ENCODE measurements at regions not wholly inside any gene's neighbourhood (a gene's known extent, or its start where the extent isn't known, plus 50 kb on each side); places are given as distances from the start of the nearest gene placed in this dataset.

DNA sequence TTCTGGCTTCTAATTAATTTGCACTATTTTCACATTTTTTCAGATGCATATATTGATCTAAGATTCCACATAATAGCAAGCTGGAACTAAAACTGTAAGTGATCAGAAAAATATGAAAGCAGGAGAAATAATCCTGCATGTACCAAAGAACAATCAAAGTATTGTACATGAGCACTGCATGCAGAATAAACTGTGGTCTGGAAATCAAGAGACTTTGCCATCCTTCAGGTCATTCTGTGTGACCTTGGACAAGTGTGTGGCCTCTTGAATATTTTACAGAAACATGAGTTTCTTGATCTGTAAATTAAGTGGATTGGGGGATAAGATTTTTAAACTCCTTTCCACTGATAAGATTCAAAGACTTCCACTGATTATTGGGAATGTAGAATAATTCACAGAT lies 99.2 kb upstream of the GNAQ start:
- Histone ChIP-seq H3K27ac (ENCODE audit: control insufficient read depth, insufficient read depth) (no peak overlapping the region), H3K4me2 (ENCODE audit: control insufficient read depth, insufficient read depth) (no peak overlapping the region), H3K27me3 (replicated peaks in 1 of 2; ENCODE audit: control insufficient read depth in 2 of 2, insufficient read depth in 2 of 2, low read length in 1 of 2) (no peaks in the 10 kb centered on the region), H3K9me3 (replicated peaks; ENCODE audit: control insufficient read depth, insufficient read depth, low read length) (no peaks in the 10 kb centered on the region; the same call in 2 of the 3 replicates), H3K79me2 (ENCODE audit: control insufficient read depth, insufficient read depth, low read length) (no peaks in the 10 kb centered on the region), H3K4me3 (no peak overlapping the region), H4K20me1 (ENCODE audit: control insufficient read depth, insufficient read depth) (no peaks in the 10 kb centered on the region), H3K4me1 (ENCODE audit: control insufficient read depth, insufficient read depth, low read length) (peaks cover 5% of the 10 kb centered on the region; the same call in 1 of the 2 replicates), H3K9ac (ENCODE audit: control insufficient read depth, insufficient read depth, low read length) (no peak overlapping the region), H3K36me3 (ENCODE audit: control insufficient read depth in 2 of 2, insufficient read depth in 2 of 2, low read length in 1 of 2) (no peaks in the 10 kb centered on the region), H2AFZ (ENCODE audit: control insufficient read depth, low read depth, low read length) (no peak overlapping the region)
- ATAC-seq (no peak), FAIRE-seq (no peak), DNase-seq (ENCODE audit: low read depth, low spot score) (no peak)
- ChIA-PET SMC1A (ENCODE audit: uncharacterized antibody, unreplicated experiment) (interaction anchor here (1.0 to 1.8 kb wide), 5 partner anchors 9 to 83 kb away, joined by 3 to 5 read pairs (median 4); no protein-coding TSS in a partner anchor), CTCF (interaction anchor here (0.6 to 7.2 kb wide), 2 partner anchors 11 to 246 kb away, joined by 5 to 42 read pairs; no protein-coding TSS in a partner anchor), POLR2A (no interaction called here), RAD21 (ENCODE audit: unreplicated experiment) (interaction anchor here (1.3 kb wide), 1 partner anchor 84 kb away, joined by 6 read pairs; no protein-coding TSS in a partner anchor)
- in situ Hi-C loops (cut with MboI) (no loop called here), intact Hi-C loops (cut with micrococcal nuclease; ENCODE audit: unreplicated experiment) (no loop called here)
- no TSS peak for BruUV-seq (replicated peaks)
- TF ChIP-seq ATF7 (IDR thresholded peaks at IDR 0.05; ENCODE audit: low read depth): no peak
- TF ChIP-seq KLF5 (IDR thresholded peaks at IDR 0.05; ENCODE audit: partially characterized antibody): no peak

GRCh38 chr9:78130004-78130403 lies 98.4 kb upstream of the GNAQ start:
- CTCF ChIA-PET: interaction anchor here (1.0 to 7.2 kb wide), 3 partner anchors 10 to 674 kb away, joined by 3 to 42 read pairs (median 4); no protein-coding TSS in a partner anchor
- intact Hi-C loops (cut with micrococcal nuclease; ENCODE audit: unreplicated experiment): no loop called here
- no peak for ATAC-seq

More at GRCh38 chr9:78130004-78130403, 98.4 kb upstream of the GNAQ start:
- Histone ChIP-seq H3K9ac (ENCODE audit: control insufficient read depth, insufficient read depth, low read length) (no peak overlapping the region), H3K4me3 (no peak overlapping the region), H3K27me3 (replicated peaks in 1 of 2; ENCODE audit: control insufficient read depth in 2 of 2, insufficient read depth in 2 of 2, low read length in 1 of 2) (no peaks in the 10 kb centered on the region), H3K79me2 (ENCODE audit: control insufficient read depth, insufficient read depth, low read length) (no peaks in the 10 kb centered on the region), H4K20me1 (ENCODE audit: control insufficient read depth, insufficient read depth) (no peaks in the 10 kb centered on the region), H2AFZ (ENCODE audit: control insufficient read depth, low read depth, low read length) (no peak overlapping the region), H3K4me1 (ENCODE audit: control insufficient read depth, insufficient read depth, low read length) (peaks cover 5% of the 10 kb centered on the region; the same call in 1 of the 2 replicates), H3K4me2 (ENCODE audit: control insufficient read depth, insufficient read depth) (no peak overlapping the region), H3K27ac (ENCODE audit: control insufficient read depth, insufficient read depth) (no peak overlapping the region), H3K9me3 (replicated peaks; ENCODE audit: control insufficient read depth, insufficient read depth, low read length) (no peaks in the 10 kb centered on the region; the same call in 2 of the 3 replicates), H3K36me3 (ENCODE audit: control insufficient read depth in 2 of 2, insufficient read depth in 2 of 2, low read length in 1 of 2) (no peaks in the 10 kb centered on the region)
- ChIA-PET SMC1A (ENCODE audit: uncharacterized antibody, unreplicated experiment) (interaction anchor here (1.0 to 2.9 kb wide), 9 partner anchors 9 to 240 kb away, joined by 3 to 8 read pairs (median 3); no protein-coding TSS in a partner anchor), RAD21 (ENCODE audit: unreplicated experiment) (no interaction called here), POLR2A (no interaction called here)
- FAIRE-seq (no peak), DNase-seq (ENCODE audit: low read depth, low spot score) (no peak)
- WGBS (ENCODE audit: insufficient coverage, insufficient replicate concordance, low lambda C conversion rate, missing lambda C conversion rate): 73% methylated on average over 6 of the region's 6 CpGs
- no TSS peak for BruUV-seq (replicated peaks)
- TF ChIP-seq ETV6 (conservative IDR thresholded peaks at IDR 0.05 in 1 of 2, IDR thresholded peaks at IDR 0.05 in 1 of 2; ENCODE audit: borderline replicate concordance in 1 of 2, low read depth in 1 of 2): no peak
- no peak for TF ChIP-seq MYB (IDR thresholded peaks at IDR 0.05; ENCODE audit: borderline replicate concordance, low read depth, low read length)
- TF ChIP-seq NR2F1 (conservative IDR thresholded peaks at IDR 0.05): no peak
- no peak for TF ChIP-seq RELA (IDR thresholded peaks at IDR 0.05; ENCODE audit: borderline replicate concordance, partially characterized antibody)
- in situ Hi-C loops (cut with MboI): no loop called here
